ENCODE measurements at regions not wholly inside any gene's neighbourhood (a gene's known extent, or its start where the extent isn't known, plus 50 kb on each side); places are given as distances from the start of the nearest gene placed in this dataset.

GRCh38 chr15:99514306-99514705 is 51.5 kb upstream of the MEF2A start:
- TF ChIP-seq, protein P1, sequence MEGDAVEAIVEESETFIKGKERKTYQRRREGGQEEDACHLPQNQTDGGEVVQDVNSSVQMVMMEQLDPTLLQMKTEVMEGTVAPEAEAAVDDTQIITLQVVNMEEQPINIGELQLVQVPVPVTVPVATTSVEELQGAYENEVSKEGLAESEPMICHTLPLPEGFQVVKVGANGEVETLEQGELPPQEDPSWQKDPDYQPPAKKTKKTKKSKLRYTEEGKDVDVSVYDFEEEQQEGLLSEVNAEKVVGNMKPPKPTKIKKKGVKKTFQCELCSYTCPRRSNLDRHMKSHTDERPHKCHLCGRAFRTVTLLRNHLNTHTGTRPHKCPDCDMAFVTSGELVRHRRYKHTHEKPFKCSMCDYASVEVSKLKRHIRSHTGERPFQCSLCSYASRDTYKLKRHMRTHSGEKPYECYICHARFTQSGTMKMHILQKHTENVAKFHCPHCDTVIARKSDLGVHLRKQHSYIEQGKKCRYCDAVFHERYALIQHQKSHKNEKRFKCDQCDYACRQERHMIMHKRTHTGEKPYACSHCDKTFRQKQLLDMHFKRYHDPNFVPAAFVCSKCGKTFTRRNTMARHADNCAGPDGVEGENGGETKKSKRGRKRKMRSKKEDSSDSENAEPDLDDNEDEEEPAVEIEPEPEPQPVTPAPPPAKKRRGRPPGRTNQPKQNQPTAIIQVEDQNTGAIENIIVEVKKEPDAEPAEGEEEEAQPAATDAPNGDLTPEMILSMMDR (IDR thresholded peaks at IDR 0.05): no peak
- TF ChIP-seq EZH2 (IDR thresholded peaks at IDR 0.05): no peak

All from neural progenitor cell (in vitro differentiated cells).